DND-41 (cell line): ENCODE measurements at regions not wholly inside any gene's neighbourhood (a gene's known extent, or its start where the extent isn't known, plus 50 kb on each side); places are given as distances from the start of the nearest gene placed in this dataset.
A peak's percentile ranks its signal among the peaks of the same experiment; 100 is the strongest.

Experiments
- ATAC-seq: fragments of 200-7000 bp; cut with Tn5 transposase; 3 replicates; pipeline ENCODE4 v1.9.1; 2021; ENCODE audit warnings: low read depth; ENCODE audit not compliant: insufficient read depth
- DNase-seq: peaks from one replicate; pipeline ENCODE4 v3.0.0-alpha.2; 2020
- H2AFZ ChIP-seq: 2 replicates; pipeline ENCODE4 v1.6.0; 2012; ENCODE audit warnings: low read depth, low read length
- H3K27ac ChIP-seq: 2 replicates; pipeline ENCODE4 v1.5.1; 2012; ENCODE audit warnings: low read length, inconsistent platforms
- H3K27me3 ChIP-seq: fragments of 200-600 bp; sonication (generic); 2 replicates; pipeline ENCODE4 v1.6.0; 2012; ENCODE audit warnings: low read length, mild to moderate bottlenecking, inconsistent platforms; ENCODE audit not compliant: insufficient read depth, poor library complexity
- H3K36me3 ChIP-seq: 2 replicates; pipeline ENCODE4 v1.5.1; 2012; ENCODE audit warnings: low read length, inconsistent platforms; ENCODE audit not compliant: insufficient read depth
- H3K4me1 ChIP-seq: 2 replicates; pipeline ENCODE4 v1.5.1; 2012; ENCODE audit warnings: mild to moderate bottlenecking, low read length; ENCODE audit not compliant: insufficient read depth
- H3K4me2 ChIP-seq: 2 replicates; pipeline ENCODE4 v1.6.0; 2012; ENCODE audit warnings: mild to moderate bottlenecking, moderate library complexity, low read length, inconsistent platforms; ENCODE audit not compliant: insufficient read depth
- H3K4me3 ChIP-seq, 2 experiments: fragments of 200-600 bp in 1 of 2; shearing (Covaris generic) in 1 of 2; 2 replicates each; pipeline ENCODE4 v1.5.1; 2012 to 2016; ENCODE audit warnings: inconsistent platforms in 2 of 2, low read length in 2 of 2, mild to moderate bottlenecking in 2 of 2, low read depth in 1 of 2, moderate library complexity in 1 of 2
- H3K79me2 ChIP-seq: 2 replicates; pipeline ENCODE4 v1.6.0; 2012; ENCODE audit warnings: low read length, inconsistent platforms; ENCODE audit not compliant: insufficient read depth
- H3K9ac ChIP-seq: 2 replicates; pipeline ENCODE4 v1.6.0; 2012; ENCODE audit warnings: low read depth, mild to moderate bottlenecking, inconsistent platforms, low read length, moderate library complexity
- H3K9me3 ChIP-seq: 2 replicates; pipeline ENCODE4 v1.5.1; 2012; ENCODE audit warnings: low read length, moderate library complexity, mild to moderate bottlenecking, inconsistent platforms; ENCODE audit not compliant: insufficient read depth, severe bottlenecking
- H4K20me1 ChIP-seq: 2 replicates; pipeline ENCODE4 v1.6.0; 2012; ENCODE audit warnings: low read length; ENCODE audit not compliant: insufficient read depth
- CTCF ChIP-seq: IDR thresholded peaks from 2 replicates; pipeline ENCODE4 v1.5.1; 2012; ENCODE audit warnings: borderline replicate concordance, low read length, moderate library complexity, mild to moderate bottlenecking; ENCODE audit not compliant: poor library complexity, severe bottlenecking; ENCODE audit errors: extremely low read depth
- EZH2 ChIP-seq: IDR thresholded peaks from 3 replicates; pipeline ENCODE4 v1.6.1; 2012; ENCODE audit warnings: borderline replicate concordance, low read depth, mild to moderate bottlenecking, moderate library complexity, low read length, inconsistent platforms; ENCODE audit not compliant: severe bottlenecking

GRCh38 chr21:35615325-35615724 is 445.0 kb downstream of the SETD4 start:
- no peak overlapping the region for H3K27ac ChIP-seq

DNA sequence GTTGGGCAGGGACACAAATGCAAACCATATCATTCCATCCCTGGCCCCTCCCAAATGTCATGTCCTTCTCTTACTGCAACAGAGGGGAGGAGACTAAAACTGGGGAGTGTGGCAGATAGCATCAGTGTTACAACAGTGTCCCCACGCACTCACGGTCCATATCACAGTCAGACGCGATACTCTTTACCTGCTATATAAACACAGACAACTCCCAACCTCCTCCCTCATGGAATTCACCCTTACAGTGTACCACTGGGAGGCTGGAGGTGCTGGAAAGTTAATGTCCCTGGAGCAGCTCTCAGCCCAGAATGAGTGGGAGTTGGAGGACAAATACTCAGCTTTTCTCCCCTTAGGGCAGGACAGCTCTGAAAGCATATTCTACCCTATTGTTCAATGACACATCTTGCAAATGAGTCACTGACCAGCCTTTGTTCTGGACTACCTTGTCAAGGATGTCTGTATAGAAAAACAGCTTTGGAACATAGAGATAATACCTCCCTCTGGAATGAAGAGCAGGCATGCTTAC is 445.9 kb downstream of the SETD4 start:
- Histone ChIP-seq H3K9me3 (no peaks in the 10 kb centered on the region), H3K79me2 (no peaks in the 10 kb centered on the region), H3K4me3 (no peak overlapping the region), H2AFZ (peak overlapping the region; percentile 21; the same call in 1 of the 2 replicates), H4K20me1 (no peaks in the 10 kb centered on the region), H3K4me2 (no peak overlapping the region), H3K27ac (peak overlapping the region; percentile 30), H3K27me3 (no peaks in the 10 kb centered on the region), H3K4me1 (peaks cover 43% of the 10 kb centered on the region), H3K36me3 (no peaks in the 10 kb centered on the region), H3K9ac (no peak overlapping the region)
- DNase-seq (no peak), ATAC-seq (no peak)
- no peak for TF ChIP-seq EZH2
- TF ChIP-seq CTCF, result no peak

More at GRCh38 chr21:35615325-35615724, 445.0 kb downstream of the SETD4 start:
- Histone ChIP-seq H3K4me3 (no peak overlapping the region), H3K4me1 (peaks cover 45% of the 10 kb centered on the region), H2AFZ (no peak overlapping the region), H4K20me1 (no peaks in the 10 kb centered on the region), H3K36me3 (no peaks in the 10 kb centered on the region), H3K9ac (no peak overlapping the region), H3K79me2 (no peaks in the 10 kb centered on the region), H3K4me2 (no peak overlapping the region), H3K27me3 (no peaks in the 10 kb centered on the region), H3K9me3 (no peaks in the 10 kb centered on the region)
- no peak for DNase-seq
- no peak for TF ChIP-seq EZH2
- TF ChIP-seq CTCF, result no peak
- no peak for ATAC-seq

GRCh38 chr21:35611708-35612132 is 448.6 kb downstream of the SETD4 start:
- H3K9ac ChIP-seq, result no peak overlapping the region
- DNase-seq, result no peak
- TF ChIP-seq CTCF (no peak), EZH2 (no peak)
- ATAC-seq, result no peak
- no peak overlapping the region for H3K4me2 ChIP-seq
- no peak overlapping the region for H2AFZ ChIP-seq
- H3K79me2 ChIP-seq, result no peaks in the 10 kb centered on the region
- H3K27me3 ChIP-seq, result no peaks in the 10 kb centered on the region
- peaks cover 4% of the 10 kb centered on the region for H3K9me3 ChIP-seq
- H4K20me1 ChIP-seq, result no peaks in the 10 kb centered on the region
- no peak overlapping the region for H3K4me3 ChIP-seq
- no peak overlapping the region for H3K27ac ChIP-seq
- H3K4me1 ChIP-seq, result peaks cover 35% of the 10 kb centered on the region
- H3K36me3 ChIP-seq, result no peaks in the 10 kb centered on the region

DNA sequence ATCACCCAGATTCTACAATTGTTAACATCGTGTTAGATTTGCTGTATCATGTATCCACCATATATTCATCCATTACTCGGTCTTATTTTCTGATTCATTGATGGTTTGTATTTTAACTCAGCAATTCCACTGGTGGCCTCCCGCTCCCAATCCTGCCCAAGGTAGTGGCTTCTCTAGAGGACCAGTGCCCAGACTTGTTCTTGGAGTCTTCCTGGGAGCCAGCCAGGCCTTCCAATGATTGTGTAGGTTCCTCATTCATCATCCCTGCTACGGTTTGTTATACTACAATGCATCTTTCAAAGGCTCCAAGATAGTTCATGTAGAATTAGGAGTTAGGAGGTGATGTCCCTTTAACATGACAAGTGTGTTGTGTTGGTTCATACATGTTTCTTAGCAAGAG is 451.1 kb downstream of the SETD4 start:
- no peaks in the 10 kb centered on the region for H4K20me1 ChIP-seq
- H3K27me3 ChIP-seq, result no peaks in the 10 kb centered on the region
- peaks cover 15% of the 10 kb centered on the region for H3K4me1 ChIP-seq
- H3K79me2 ChIP-seq, result no peaks in the 10 kb centered on the region
- H3K4me2 ChIP-seq, result no peak overlapping the region
- DNase-seq, result no peak
- peaks cover 4% of the 10 kb centered on the region for H3K9me3 ChIP-seq
- TF ChIP-seq CTCF (no peak), EZH2 (no peak)
- H2AFZ ChIP-seq, result no peak overlapping the region
- no peak overlapping the region for H3K9ac ChIP-seq
- no peaks in the 10 kb centered on the region for H3K36me3 ChIP-seq
- no peak overlapping the region for H3K27ac ChIP-seq
- no peak overlapping the region for H3K4me3 ChIP-seq
- ATAC-seq, result no peak
